ENCODE measurements at regions not wholly inside any gene's neighbourhood (a gene's known extent, or its start where the extent isn't known, plus 50 kb on each side); places are given as distances from the start of the nearest gene placed in this dataset.

DNA sequence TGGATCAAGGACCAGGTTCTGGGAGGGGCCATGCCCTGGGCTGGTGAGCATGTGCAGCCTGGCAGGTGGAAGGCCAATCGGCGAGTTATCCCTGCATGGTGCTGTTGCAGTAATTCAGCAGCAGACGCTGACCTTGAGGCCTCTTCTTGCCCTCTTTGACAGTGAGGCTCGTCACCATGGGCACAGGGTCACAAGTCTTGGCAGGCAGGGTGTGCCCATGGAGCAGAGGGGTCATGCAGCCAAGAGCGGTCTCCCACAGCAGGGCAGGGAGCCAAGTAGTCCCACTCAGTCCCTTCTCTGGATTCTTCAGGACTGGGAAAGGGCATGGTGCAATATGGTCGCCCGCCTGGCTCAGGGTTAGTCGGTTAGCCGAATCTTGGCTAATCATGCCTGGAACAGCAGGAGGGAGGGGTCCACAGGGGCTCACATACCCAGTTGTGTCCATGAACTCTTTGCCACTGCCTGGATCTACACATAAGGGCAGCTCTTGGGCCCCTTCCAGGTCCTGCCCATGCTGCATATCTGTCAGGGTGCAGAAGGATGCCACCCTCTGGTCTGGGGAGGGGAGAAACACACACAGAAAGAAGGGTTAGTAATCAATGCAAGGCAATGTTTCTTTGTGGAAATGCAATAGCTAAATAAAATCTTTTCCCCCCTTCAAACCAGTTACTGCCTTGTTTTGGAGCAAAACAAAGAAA is 226.8 kb downstream of the SIPA1L2 start:
- TF ChIP-seq, protein P1, sequence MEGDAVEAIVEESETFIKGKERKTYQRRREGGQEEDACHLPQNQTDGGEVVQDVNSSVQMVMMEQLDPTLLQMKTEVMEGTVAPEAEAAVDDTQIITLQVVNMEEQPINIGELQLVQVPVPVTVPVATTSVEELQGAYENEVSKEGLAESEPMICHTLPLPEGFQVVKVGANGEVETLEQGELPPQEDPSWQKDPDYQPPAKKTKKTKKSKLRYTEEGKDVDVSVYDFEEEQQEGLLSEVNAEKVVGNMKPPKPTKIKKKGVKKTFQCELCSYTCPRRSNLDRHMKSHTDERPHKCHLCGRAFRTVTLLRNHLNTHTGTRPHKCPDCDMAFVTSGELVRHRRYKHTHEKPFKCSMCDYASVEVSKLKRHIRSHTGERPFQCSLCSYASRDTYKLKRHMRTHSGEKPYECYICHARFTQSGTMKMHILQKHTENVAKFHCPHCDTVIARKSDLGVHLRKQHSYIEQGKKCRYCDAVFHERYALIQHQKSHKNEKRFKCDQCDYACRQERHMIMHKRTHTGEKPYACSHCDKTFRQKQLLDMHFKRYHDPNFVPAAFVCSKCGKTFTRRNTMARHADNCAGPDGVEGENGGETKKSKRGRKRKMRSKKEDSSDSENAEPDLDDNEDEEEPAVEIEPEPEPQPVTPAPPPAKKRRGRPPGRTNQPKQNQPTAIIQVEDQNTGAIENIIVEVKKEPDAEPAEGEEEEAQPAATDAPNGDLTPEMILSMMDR (IDR thresholded peaks at IDR 0.05), result no peak
- TF ChIP-seq POLR2A (IDR thresholded peaks at IDR 0.05) (no peak), POLR2AphosphoS5 (IDR thresholded peaks at IDR 0.05; ENCODE audit: insufficient read depth in 1 of 2, low read depth in 1 of 2) (no peak)

Measured in vagina (tissue), 2 donors.